H1 (cell line): ENCODE measurements at regions not wholly inside any gene's neighbourhood (a gene's known extent, or its start where the extent isn't known, plus 50 kb on each side); places are given as distances from the start of the nearest gene placed in this dataset.

Experiments
- CTCF ChIA-PET: fragments of 300-600 bp; sonication (Branson Sonifier 250); formaldehyde crosslinking; loops from one replicate; lab custom pipeline; 2021; ENCODE audit not compliant: partially characterized antibody; lab: Charles Lee
- POLR2A ChIA-PET: fragments of 300-600 bp; sonication (Branson Sonifier 250); formaldehyde crosslinking; loops from one replicate; lab custom pipeline; 2021; ENCODE audit warnings: inconsistent platforms; ENCODE audit not compliant: partially characterized antibody; lab: Charles Lee
- DNase-seq, 2 experiments: peaks; one replicate each; pipeline versions ENCODE4 v3.0.0 to v3.0.0-alpha.2; 2010 to 2022; ENCODE audit warnings: low spot score in 2 of 2, low read depth in 1 of 2, mixed read lengths in 1 of 2
- FAIRE-seq: peaks from 2 replicates; lab custom pipeline; 2011; peaks lifted over from hg19 to GRCh38; lab: Jason Lieb, UNC
- H2AFZ ChIP-seq: 2 replicates; pipeline ENCODE4 v1.8.1; 2012; ENCODE audit warnings: low read length, inconsistent platforms
- H2AK5ac ChIP-seq: 2 replicates; pipeline ENCODE4 v1.6.1; 2013; ENCODE audit warnings: low read depth, low read length
- H2BK120ac ChIP-seq: replicated peaks from 2 replicates; pipeline ENCODE3; 2013; ENCODE audit warnings: low read depth, low read length, inconsistent platforms
- H2BK12ac ChIP-seq: 2 replicates; pipeline ENCODE4 v1.6.1; 2013; ENCODE audit warnings: low read depth, low read length
- H2BK15ac ChIP-seq: 2 replicates; pipeline ENCODE4 v1.6.1; 2013; ENCODE audit warnings: low read length
- H2BK20ac ChIP-seq: 2 replicates; pipeline ENCODE4 v1.6.1; 2013; ENCODE audit warnings: low read length
- H2BK5ac ChIP-seq: 2 replicates; pipeline ENCODE4 v1.6.1; 2013; ENCODE audit warnings: low read depth, low read length
- H3K14ac ChIP-seq: 2 replicates; pipeline ENCODE4 v1.6.1; 2013; ENCODE audit warnings: inconsistent platforms; ENCODE audit not compliant: insufficient read length
- H3K18ac ChIP-seq: 2 replicates; pipeline ENCODE4 v1.6.1; 2013; ENCODE audit warnings: low read length; ENCODE audit errors: extremely low read depth
- H3K23ac ChIP-seq: 2 replicates; pipeline ENCODE4 v1.6.1; 2013; ENCODE audit warnings: inconsistent platforms; ENCODE audit not compliant: insufficient read length
- H3K23me2 ChIP-seq: 2 replicates; pipeline ENCODE4 v1.6.1; 2013; ENCODE audit warnings: low read depth, low read length
- H3K27ac ChIP-seq: 2 replicates; pipeline ENCODE4 v1.6.1; 2011; ENCODE audit warnings: low read depth, low read length, inconsistent platforms
- H3K27me3 ChIP-seq, 4 experiments: replicated peaks in 1 of 4; 1 replicate in 1 of 4; 2 replicates in 3 of 4; pipeline versions ENCODE4 v1.6.1 to v1.8.1; 2011 to 2013; ENCODE audit warnings: low read length in 3 of 4, mild to moderate bottlenecking in 3 of 4, inconsistent platforms in 2 of 4, mixed read lengths in 2 of 4, moderate library complexity in 1 of 4; ENCODE audit not compliant: control insufficient read depth in 3 of 4, insufficient read depth in 3 of 4; ENCODE audit errors: extremely low read depth in 1 of 4
- H3K36me3 ChIP-seq, 4 experiments: 2 replicates each; pipeline versions ENCODE4 v1.6.1 to v1.8.1; 2011 to 2013; ENCODE audit warnings: mild to moderate bottlenecking in 4 of 4, low read length in 3 of 4, moderate library complexity in 2 of 4, control low read depth in 1 of 4, inconsistent platforms in 1 of 4; ENCODE audit not compliant: insufficient read depth in 4 of 4, control insufficient read depth in 2 of 4
- H3K4ac ChIP-seq: replicated peaks from 2 replicates; pipeline ENCODE3; 2013; ENCODE audit warnings: low read length, low read depth, mixed read lengths, inconsistent platforms; ENCODE audit not compliant: insufficient read length
- H3K4me1 ChIP-seq, 4 experiments: replicated peaks in 1 of 4; 1 replicate in 1 of 4; 2 replicates in 3 of 4; pipeline versions ENCODE4 v1.6.1 to v1.8.1; 2011 to 2013; ENCODE audit warnings: low read length in 3 of 4, inconsistent platforms in 2 of 4, mixed read lengths in 1 of 4; ENCODE audit not compliant: insufficient read depth in 4 of 4, control insufficient read depth in 3 of 4
- H3K4me2 ChIP-seq, 2 experiments: 2 replicates each; pipeline versions ENCODE4 v1.6.1 to v1.8.1; 2011 to 2013; ENCODE audit warnings: low read depth in 2 of 2, low read length in 2 of 2, control low read depth in 1 of 2, inconsistent platforms in 1 of 2, mild to moderate bottlenecking in 1 of 2; ENCODE audit not compliant: insufficient read depth in 1 of 2
- H3K4me3 ChIP-seq, 4 experiments: fragments of 200-600, 300-600 bp in 1 of 4; sonication (generic), shearing (Covaris generic), sonication (Bioruptor Twin) in 1 of 4; 2 replicates each; pipeline versions ENCODE4 v1.5.1 to v1.8.1; 2011 to 2016; ENCODE audit warnings: low read length in 4 of 4, low read depth in 3 of 4, control low read depth in 2 of 4, inconsistent platforms in 2 of 4, mild to moderate bottlenecking in 2 of 4, mixed read lengths in 1 of 4, moderate library complexity in 1 of 4; ENCODE audit not compliant: insufficient read depth in 2 of 4; ENCODE audit errors: extremely low read depth in 1 of 4
- H3K56ac ChIP-seq: replicated peaks from 2 replicates; pipeline ENCODE3; 2013; ENCODE audit warnings: low read depth, mild to moderate bottlenecking, mixed read lengths, low read length, inconsistent platforms; ENCODE audit not compliant: insufficient read length
- H3K79me1 ChIP-seq: 2 replicates; pipeline ENCODE4 v1.6.1; 2013; ENCODE audit warnings: low read depth, low read length, control low read depth
- H3K79me2 ChIP-seq, 2 experiments: 2 replicates each; pipeline versions ENCODE4 v1.6.1 to v1.8.1; 2012 to 2013; ENCODE audit warnings: low read length in 2 of 2, mild to moderate bottlenecking in 2 of 2, inconsistent platforms in 1 of 2; ENCODE audit not compliant: insufficient read depth in 2 of 2, control insufficient read depth in 1 of 2
- H3K9ac ChIP-seq, 4 experiments: replicated peaks in 1 of 4; 1 replicate in 1 of 4; 2 replicates in 3 of 4; pipeline versions ENCODE4 v1.6.1 to v1.8.1; 2011 to 2013; ENCODE audit warnings: low read depth in 3 of 4, low read length in 3 of 4, control low read depth in 2 of 4, mild to moderate bottlenecking in 2 of 4, moderate library complexity in 2 of 4, inconsistent platforms in 1 of 4; ENCODE audit errors: extremely low read depth in 1 of 4
- H3K9me3 ChIP-seq, 2 experiments: 2 replicates each; pipeline versions ENCODE4 v1.6.1 to v1.8.1; 2012 to 2013; ENCODE audit warnings: mild to moderate bottlenecking in 2 of 2, moderate library complexity in 2 of 2, control low read depth in 1 of 2, inconsistent platforms in 1 of 2, low read depth in 1 of 2, low read length in 1 of 2, mixed read lengths in 1 of 2; ENCODE audit not compliant: insufficient read depth in 2 of 2
- H4K20me1 ChIP-seq, 2 experiments: replicated peaks in 1 of 2; 2 replicates each; pipeline versions ENCODE3 to v1.8.1; 2011 to 2013; ENCODE audit warnings: inconsistent platforms in 2 of 2, low read length in 2 of 2, mild to moderate bottlenecking in 1 of 2; ENCODE audit not compliant: insufficient read depth in 2 of 2, control insufficient read depth in 1 of 2
- H4K5ac ChIP-seq: 2 replicates; pipeline ENCODE4 v1.6.1; 2013; ENCODE audit warnings: low read length, low read depth, mixed read lengths, inconsistent platforms; ENCODE audit not compliant: insufficient read length
- H4K8ac ChIP-seq: 2 replicates; pipeline ENCODE4 v1.8.0; 2013; ENCODE audit warnings: mild to moderate bottlenecking, moderate library complexity, low read length, inconsistent platforms; ENCODE audit not compliant: insufficient read depth; ENCODE audit errors: extremely low read depth
- H4K91ac ChIP-seq: replicated peaks from 2 replicates; pipeline ENCODE3; 2013; ENCODE audit warnings: low read length, mixed read lengths, inconsistent platforms; ENCODE audit not compliant: insufficient read length
- CEBPB ChIP-seq: IDR thresholded peaks from 2 replicates; pipeline ENCODE4 v1.6.1; 2012; ENCODE audit warnings: low read depth, low read length
- CHD1 ChIP-seq: IDR thresholded peaks from 2 replicates; pipeline ENCODE4 v1.6.1; 2012; ENCODE audit warnings: low read depth, low read length, improper control_type of control experiment
- RFX5 ChIP-seq: IDR thresholded peaks from 2 replicates; pipeline ENCODE4 v1.6.1; 2011; ENCODE audit warnings: low read depth, low read length, improper control_type of control experiment, borderline replicate concordance
- SRF ChIP-seq: IDR thresholded peaks from 2 replicates; pipeline ENCODE4 v1.6.1; 2011; ENCODE audit warnings: mild to moderate bottlenecking, low read depth, low read length, moderate library complexity
- ZNF274 ChIP-seq: IDR thresholded peaks from 2 replicates; pipeline ENCODE4 v1.7.0; 2012; ENCODE audit warnings: low read length, borderline replicate concordance; ENCODE audit errors: extremely low read depth
- WGBS, 2 experiments: shearing (Covaris generic) in 1 of 2; methylation state at CpG; one replicate each; pipeline versions ENCODE4 v1.1.6 to v1.1.7; 2013 to 2015; ENCODE audit warnings: low lambda C conversion rate in 2 of 2, mixed read lengths in 2 of 2, inconsistent platforms in 1 of 2, low coverage in 1 of 2, missing lambda C conversion rate in 1 of 2; ENCODE audit not compliant: insufficient replicate concordance in 2 of 2, insufficient coverage in 1 of 2, insufficient read length in 1 of 2; ENCODE audit errors: extremely low coverage in 1 of 2, missing lambda C conversion rate in 1 of 2; 5-methylcytosine and 5-hydroxymethylcytosine counted together
- TF ChIP-seq, protein P1 (sequence below): IDR thresholded peaks from 2 replicates; pipeline ENCODE4 v1.6.1; 2012; ENCODE audit warnings: inconsistent platforms

DNA sequence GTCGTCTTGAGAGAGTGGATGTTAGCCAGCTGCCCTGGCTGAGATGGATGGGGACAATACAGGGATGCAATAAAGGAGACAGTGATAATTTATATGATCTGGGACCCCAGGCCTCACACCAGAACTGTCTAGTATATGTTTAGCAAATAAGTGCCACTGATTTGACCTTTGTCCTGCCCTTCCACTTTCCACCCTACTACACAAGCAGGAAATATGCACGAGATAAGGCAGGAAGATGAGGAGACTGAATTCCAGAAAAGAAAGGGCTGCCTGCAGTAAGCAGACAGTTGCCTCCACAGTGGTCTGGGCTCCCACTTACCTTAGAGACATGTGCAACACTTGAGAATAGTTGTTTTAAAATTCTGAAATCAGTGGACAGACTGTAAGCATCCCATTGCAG is 80.2 kb upstream of the ZNF91 start:
- POLR2A ChIA-PET = no interaction called here
- Histone ChIP-seq H2BK12ac (no peak overlapping the region), H3K9me3 (peaks cover 54 to 55% of the 10 kb centered on the region in 2 experiments)

More for the DNA sequence above, 80.2 kb upstream of the ZNF91 start:
- Histone ChIP-seq H3K4ac (no peak overlapping the region), H2AFZ (no peak overlapping the region), H3K23ac (no peak overlapping the region), H3K9ac (no peak overlapping the region), H3K56ac (no peak overlapping the region)
- FAIRE-seq = no peak
- DNase-seq = no peak
- TF ChIP-seq, protein P1, sequence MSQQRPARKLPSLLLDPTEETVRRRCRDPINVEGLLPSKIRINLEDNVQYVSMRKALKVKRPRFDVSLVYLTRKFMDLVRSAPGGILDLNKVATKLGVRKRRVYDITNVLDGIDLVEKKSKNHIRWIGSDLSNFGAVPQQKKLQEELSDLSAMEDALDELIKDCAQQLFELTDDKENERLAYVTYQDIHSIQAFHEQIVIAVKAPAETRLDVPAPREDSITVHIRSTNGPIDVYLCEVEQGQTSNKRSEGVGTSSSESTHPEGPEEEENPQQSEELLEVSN = no peak
- TF ChIP-seq RFX5 = no peak
- TF ChIP-seq ZNF274 = no peak
- no peak for TF ChIP-seq CEBPB
- TF ChIP-seq SRF = no peak
- no peak for TF ChIP-seq CHD1
- TF ChIP-seq, all 59 proteins: peak for 0
- Histone ChIP-seq H3K27me3 (no peaks in the 10 kb centered on the region), H3K36me3 (0 out of 8 replicates have a peak, but pooled peaks cover 0 to 2% (median 0%) of the 10 kb centered on the region in 4 experiments), H3K79me1 (no peaks in the 10 kb centered on the region), H2BK20ac (no peak overlapping the region), H3K23me2 (no peaks in the 10 kb centered on the region), H3K27ac (no peak overlapping the region), H4K8ac (no peak overlapping the region), H2BK15ac (no peak overlapping the region), H3K79me2 (no peaks in the 10 kb centered on the region), H4K5ac (no peak overlapping the region), H2BK120ac (no peak overlapping the region), H3K4me1 (no peaks in the 10 kb centered on the region), H3K18ac (no peak overlapping the region), H4K91ac (no peak overlapping the region), H2BK5ac (no peak overlapping the region), H2AK5ac (no peak overlapping the region), H3K4me2 (no peak overlapping the region), H3K4me3 (no peak overlapping the region), H3K14ac (no peak overlapping the region), H4K20me1 (no peaks in the 10 kb centered on the region)
- 53% methylated on average over 2 of the region's 2 CpGs; no CpG with 5 or more reads in 1 of the 2 experiments for WGBS, 2 experiments
- CTCF ChIA-PET = no interaction called here
